PC-3 (cell line): ENCODE measurements at regions not wholly inside any gene's neighbourhood (a gene's known extent, or its start where the extent isn't known, plus 50 kb on each side); places are given as distances from the start of the nearest gene placed in this dataset.

Experiments used
- ATAC-seq: fragments of 200-7000 bp; cut with Tn5 transposase; 2 replicates; pipeline ENCODE4 v1.9.1; 2020; ENCODE audit warnings: mild to moderate bottlenecking, moderate library complexity
- BruUV-seq: library from RNA; stranded (reverse); fragments of 400-500 nt; replicated peaks from 2 replicates; lab custom pipeline; 2021; lab: Mats Ljungman, UMichigan
- CTCF ChIA-PET: fragments of 300-600 bp; sonication (Branson Sonifier 250); formaldehyde crosslinking; loops from one replicate; lab custom pipeline; 2022; ENCODE audit warnings: antibody characterized with exemption; lab: Charles Lee
- POLR2A ChIA-PET: fragments of 300-600 bp; sonication (Branson Sonifier 250); formaldehyde crosslinking; loops from one replicate; lab custom pipeline; 2022; ENCODE audit warnings: antibody characterized with exemption; ENCODE audit not compliant: unreplicated experiment; lab: Charles Lee
- DNase-seq: peaks from one replicate; pipeline ENCODE4 v3.0.0-alpha.2; 2015
- H2AFZ ChIP-seq: fragments of 300-600 bp; sonication (generic); 2 replicates; pipeline ENCODE4 v1.6.0; 2016; ENCODE audit warnings: antibody characterized with exemption, low read length
- H3F3A ChIP-seq: fragments of 300-600 bp; sonication (generic); one replicate; pipeline ENCODE4 v1.6.0; 2017; ENCODE audit warnings: antibody characterized with exemption, low read length, control low read depth, mild to moderate bottlenecking; ENCODE audit not compliant: unreplicated experiment
- H3K27ac ChIP-seq: fragments of 300-600 bp; sonication (generic); 2 replicates; pipeline ENCODE4 v1.5.1; 2016; ENCODE audit warnings: mild to moderate bottlenecking, low read length
- H3K27me3 ChIP-seq: fragments of 300-600 bp; sonication (generic); 2 replicates; pipeline ENCODE4 v1.6.1; 2016; ENCODE audit warnings: low read length, mixed read lengths
- H3K36me3 ChIP-seq: fragments of 300-600 bp; sonication (generic); 2 replicates; pipeline ENCODE4 v1.6.1; 2016; ENCODE audit warnings: low read depth, mixed run types, low read length, mixed read lengths
- H3K4me1 ChIP-seq: fragments of 300-600 bp; sonication (generic); 2 replicates; pipeline ENCODE4 v1.5.1; 2016; ENCODE audit warnings: low read length; ENCODE audit not compliant: insufficient read depth
- H3K4me2 ChIP-seq: fragments of 300-600 bp; sonication (generic); 2 replicates; pipeline ENCODE4 v1.6.0; 2016; ENCODE audit warnings: low read length
- H3K4me3 ChIP-seq: fragments of 300-600 bp; sonication (generic); 2 replicates; pipeline ENCODE4 v1.5.1; 2016; ENCODE audit warnings: mild to moderate bottlenecking, low read length, mixed read lengths
- H3K79me2 ChIP-seq: fragments of 300-600 bp; sonication (generic); 2 replicates; pipeline ENCODE4 v1.6.1; 2017; ENCODE audit warnings: low read length, mixed read lengths
- H3K9ac ChIP-seq: fragments of 300-600 bp; sonication (generic); 2 replicates; pipeline ENCODE4 v1.6.0; 2016; ENCODE audit warnings: mild to moderate bottlenecking, low read length
- H3K9me2 ChIP-seq: fragments of 300-600 bp; sonication (generic); replicated peaks from 2 replicates; pipeline ENCODE4 v1.6.1; 2016; ENCODE audit warnings: mixed run types, low read length, mixed read lengths
- H3K9me3 ChIP-seq: fragments of 300-600 bp; sonication (generic); 2 replicates; pipeline ENCODE4 v1.6.1; 2016; ENCODE audit warnings: low read length, mixed read lengths
- H4K20me1 ChIP-seq: fragments of 300-600 bp; sonication (generic); 2 replicates; pipeline ENCODE4 v1.6.1; 2016; ENCODE audit warnings: low read length, mixed read lengths
- CTCF ChIP-seq: fragments of 300-600 bp; sonication (generic); conservative IDR thresholded peaks from 2 replicates; pipeline ENCODE4 v1.5.1; 2017; ENCODE audit warnings: antibody characterized with exemption, low read depth, mild to moderate bottlenecking, low read length
- EZH2 ChIP-seq: fragments of 300-600 bp; sonication (generic); IDR thresholded peaks from one replicate; pipeline ENCODE4 v1.6.1; 2017; ENCODE audit warnings: antibody characterized with exemption, mild to moderate bottlenecking, low read length; ENCODE audit not compliant: unreplicated experiment
- EZH2phosphoT487 ChIP-seq: fragments of 300-600 bp; sonication (generic); IDR thresholded peaks from 2 replicates; pipeline ENCODE4 v1.6.1; 2018; ENCODE audit warnings: mild to moderate bottlenecking, antibody characterized with exemption, low read length, borderline replicate concordance
- intact Hi-C: fragments of 100-400 bp; cut with micrococcal nuclease; formaldehyde crosslinking; loops from 2 replicates; pipeline ENCODE4 v1.9.0; 2023

GRCh38 chr18:28267878-28268625 lies 91.1 kb upstream of the CDH2 start:
- TF ChIP-seq CTCF (no peak), EZH2 (no peak), EZH2phosphoT487 (no peak)
- Histone ChIP-seq H3K9me2 (no peaks in the 10 kb centered on the region), H3K4me2 (no peak overlapping the region), H3K4me3 (no peak overlapping the region), H3K4me1 (0 out of 2 replicates have a peak, but pooled peaks cover 7% of the 10 kb centered on the region), H3K36me3 (no peaks in the 10 kb centered on the region), H3K9me3 (no peaks in the 10 kb centered on the region), H4K20me1 (no peaks in the 10 kb centered on the region), H3K27ac (no peak overlapping the region), H3K27me3 (no peaks in the 10 kb centered on the region), H2AFZ (no peak overlapping the region), H3K9ac (no peak overlapping the region), H3F3A (no peaks in the 10 kb centered on the region), H3K79me2 (no peaks in the 10 kb centered on the region)
- BruUV-seq: no TSS peak
- DNase-seq (peak; percentile 66), ATAC-seq (peak; percentile 84)
- ChIA-PET POLR2A (no interaction called here), CTCF (no interaction called here)
- intact Hi-C loops: no loop called here

GRCh38 chr18:28267276-28267675 lies 90.3 kb upstream of the CDH2 start:
- H3K27me3 ChIP-seq: no peaks in the 10 kb centered on the region
- TF ChIP-seq EZH2phosphoT487 (no peak), EZH2 (no peak), CTCF (no peak)
- BruUV-seq: no TSS peak
- intact Hi-C loops: no loop called here
- no peaks in the 10 kb centered on the region for H3K9me2 ChIP-seq
- DNase-seq (no peak), ATAC-seq (no peak)
- CTCF ChIA-PET: no interaction called here
- no peaks in the 10 kb centered on the region for H4K20me1 ChIP-seq
- H3K36me3 ChIP-seq: no peaks in the 10 kb centered on the region
- POLR2A ChIA-PET: no interaction called here
- no peak overlapping the region for H3K4me3 ChIP-seq
- H3K79me2 ChIP-seq: no peaks in the 10 kb centered on the region
- H2AFZ ChIP-seq: no peak overlapping the region
- H3K27ac ChIP-seq: no peak overlapping the region
- no peaks in the 10 kb centered on the region for H3K9me3 ChIP-seq
- no peaks in the 10 kb centered on the region for H3F3A ChIP-seq
- H3K9ac ChIP-seq: no peak overlapping the region
- 0 out of 2 replicates have a peak, but pooled peaks cover 7% of the 10 kb centered on the region for H3K4me1 ChIP-seq
- H3K4me2 ChIP-seq: no peak overlapping the region

DNA sequence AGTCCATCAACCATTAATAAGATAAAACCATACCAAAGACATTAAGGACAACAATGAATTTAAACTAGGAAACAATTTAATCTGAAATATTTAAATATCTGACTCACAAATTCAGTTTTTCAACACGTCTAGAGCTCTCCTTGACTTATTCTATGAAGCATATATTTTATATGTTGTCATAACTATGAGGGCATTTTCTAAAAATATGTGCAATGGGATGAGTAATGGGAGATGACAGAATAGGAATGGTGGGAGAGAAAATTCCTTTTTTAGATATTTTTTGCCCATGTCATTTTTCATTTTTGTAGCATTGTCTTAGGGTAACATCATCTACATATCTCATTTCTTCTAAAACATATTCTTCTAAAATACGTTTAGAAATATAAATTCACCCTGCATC lies 79.2 kb upstream of the CDH2 start:
- no peaks in the 10 kb centered on the region for H4K20me1 ChIP-seq
- no peaks in the 10 kb centered on the region for H3F3A ChIP-seq
- H3K36me3 ChIP-seq: no peaks in the 10 kb centered on the region
- no peaks in the 10 kb centered on the region for H3K4me1 ChIP-seq
- no peak for TF ChIP-seq EZH2phosphoT487
- no peak for TF ChIP-seq CTCF
- TF ChIP-seq EZH2: no peak
- BruUV-seq: no TSS peak
- H3K27me3 ChIP-seq: no peaks in the 10 kb centered on the region
- H3K4me3 ChIP-seq: no peak overlapping the region
- no peak overlapping the region for H3K27ac ChIP-seq
- POLR2A ChIA-PET: no interaction called here
- no peak overlapping the region for H3K4me2 ChIP-seq
- no peaks in the 10 kb centered on the region for H3K9me3 ChIP-seq
- DNase-seq: no peak
- no peak overlapping the region for H2AFZ ChIP-seq
- no peaks in the 10 kb centered on the region for H3K9me2 ChIP-seq
- ATAC-seq: no peak
- no peaks in the 10 kb centered on the region for H3K79me2 ChIP-seq
- no peak overlapping the region for H3K9ac ChIP-seq
- CTCF ChIA-PET: no interaction called here
- intact Hi-C loops: no loop called here
